BJ (cell line): ENCODE measurements at regions not wholly inside any gene's neighbourhood (a gene's known extent, or its start where the extent isn't known, plus 50 kb on each side); places are given as distances from the start of the nearest gene placed in this dataset.

Source experiments
- CTCF ChIA-PET: fragments of 350-600 bp; formaldehyde crosslinking; extraction: SDS; loops from one replicate; lab custom pipeline; 2021; ENCODE audit warnings: antibody characterized with exemption, inconsistent platforms; lab: Yijun Ruan, JAX
- POLR2A ChIA-PET: fragments of 300-600 bp; sonication (Branson Sonifier 250); formaldehyde crosslinking; extraction: SDS; loops from one replicate; lab custom pipeline; 2021; ENCODE audit warnings: antibody characterized with exemption; lab: Charles Lee
- DNase-seq: peaks from one replicate; pipeline ENCODE4 v3.0.0-alpha.2; 2011; ENCODE audit warnings: low read depth
- H3K27me3 ChIP-seq: 2 replicates; pipeline ENCODE4 v1.6.0; 2011; ENCODE audit warnings: low read length; ENCODE audit not compliant: control insufficient read depth, insufficient read depth
- H3K36me3 ChIP-seq: 2 replicates; pipeline ENCODE4 v1.5.1; 2011; ENCODE audit warnings: low read length; ENCODE audit not compliant: control insufficient read depth, insufficient read depth
- H3K4me3 ChIP-seq: 2 replicates; pipeline ENCODE4 v1.5.1; 2011; ENCODE audit warnings: low read depth, mild to moderate bottlenecking, control low read depth, low read length
- TF ChIP-seq, protein P1 (sequence below): IDR thresholded peaks from 2 replicates; pipeline ENCODE4 v1.5.1; 2011; ENCODE audit warnings: low read depth, mild to moderate bottlenecking, control low read depth, inconsistent platforms, low read length, moderate library complexity; ENCODE audit not compliant: insufficient read depth

- H3K36me3 ChIP-seq = no peaks in the 10 kb centered on the region
- no peak for DNase-seq
- ChIA-PET CTCF (no interaction called here), POLR2A (no interaction called here)
- no peak overlapping the region for H3K4me3 ChIP-seq
- H3K27me3 ChIP-seq = no peaks in the 10 kb centered on the region
- TF ChIP-seq, protein P1, sequence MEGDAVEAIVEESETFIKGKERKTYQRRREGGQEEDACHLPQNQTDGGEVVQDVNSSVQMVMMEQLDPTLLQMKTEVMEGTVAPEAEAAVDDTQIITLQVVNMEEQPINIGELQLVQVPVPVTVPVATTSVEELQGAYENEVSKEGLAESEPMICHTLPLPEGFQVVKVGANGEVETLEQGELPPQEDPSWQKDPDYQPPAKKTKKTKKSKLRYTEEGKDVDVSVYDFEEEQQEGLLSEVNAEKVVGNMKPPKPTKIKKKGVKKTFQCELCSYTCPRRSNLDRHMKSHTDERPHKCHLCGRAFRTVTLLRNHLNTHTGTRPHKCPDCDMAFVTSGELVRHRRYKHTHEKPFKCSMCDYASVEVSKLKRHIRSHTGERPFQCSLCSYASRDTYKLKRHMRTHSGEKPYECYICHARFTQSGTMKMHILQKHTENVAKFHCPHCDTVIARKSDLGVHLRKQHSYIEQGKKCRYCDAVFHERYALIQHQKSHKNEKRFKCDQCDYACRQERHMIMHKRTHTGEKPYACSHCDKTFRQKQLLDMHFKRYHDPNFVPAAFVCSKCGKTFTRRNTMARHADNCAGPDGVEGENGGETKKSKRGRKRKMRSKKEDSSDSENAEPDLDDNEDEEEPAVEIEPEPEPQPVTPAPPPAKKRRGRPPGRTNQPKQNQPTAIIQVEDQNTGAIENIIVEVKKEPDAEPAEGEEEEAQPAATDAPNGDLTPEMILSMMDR = no peak
Observed at GRCh38 chr2:37527361-37527760, 144.1 kb downstream of the CDC42EP3 start.

- Histone ChIP-seq H3K4me3 (no peak overlapping the region), H3K36me3 (no peaks in the 10 kb centered on the region), H3K27me3 (no peaks in the 10 kb centered on the region)
- TF ChIP-seq, protein P1 = no peak
- CTCF ChIA-PET = interaction anchor here (0.7 to 1.7 kb wide), 2 partner anchors 10 to 23 kb away, joined by 3 to 4 read pairs; no protein-coding TSS in a partner anchor
- DNase-seq = no peak
- POLR2A ChIA-PET = no interaction called here
Observed at GRCh38 chr2:37529830-37530415, 141.5 kb downstream of the CDC42EP3 start.

GRCh38 chr2:37532503-37532902, 138.9 kb downstream of the CDC42EP3 start:
- POLR2A ChIA-PET = no interaction called here
- TF ChIP-seq, protein P1 = no peak
- no peak for DNase-seq
- CTCF ChIA-PET = no interaction called here
- Histone ChIP-seq H3K27me3 (no peaks in the 10 kb centered on the region), H3K36me3 (no peaks in the 10 kb centered on the region), H3K4me3 (no peak overlapping the region)

- DNase-seq = no peak
Observed at GRCh38 chr2:37537316-37537715, 134.1 kb downstream of the CDC42EP3 start.

GRCh38 chr2:37541516-37541915, 129.9 kb downstream of the CDC42EP3 start:
- no peaks in the 10 kb centered on the region for H3K36me3 ChIP-seq
- ChIA-PET POLR2A (no interaction called here), CTCF (no interaction called here)
- TF ChIP-seq, protein P1 = no peak
- DNase-seq = no peak
- H3K27me3 ChIP-seq = no peaks in the 10 kb centered on the region
- no peak overlapping the region for H3K4me3 ChIP-seq

More at GRCh38 chr2:37537316-37537715, 134.1 kb downstream of the CDC42EP3 start:
- Histone ChIP-seq H3K4me3 (no peak overlapping the region), H3K27me3 (no peaks in the 10 kb centered on the region), H3K36me3 (no peaks in the 10 kb centered on the region)
- POLR2A ChIA-PET = no interaction called here
- CTCF ChIA-PET = no interaction called here
- TF ChIP-seq, protein P1 = no peak
